ENCODE measurements at regions not wholly inside any gene's neighbourhood (a gene's known extent, or its start where the extent isn't known, plus 50 kb on each side); places are given as distances from the start of the nearest gene placed in this dataset.

DNA sequence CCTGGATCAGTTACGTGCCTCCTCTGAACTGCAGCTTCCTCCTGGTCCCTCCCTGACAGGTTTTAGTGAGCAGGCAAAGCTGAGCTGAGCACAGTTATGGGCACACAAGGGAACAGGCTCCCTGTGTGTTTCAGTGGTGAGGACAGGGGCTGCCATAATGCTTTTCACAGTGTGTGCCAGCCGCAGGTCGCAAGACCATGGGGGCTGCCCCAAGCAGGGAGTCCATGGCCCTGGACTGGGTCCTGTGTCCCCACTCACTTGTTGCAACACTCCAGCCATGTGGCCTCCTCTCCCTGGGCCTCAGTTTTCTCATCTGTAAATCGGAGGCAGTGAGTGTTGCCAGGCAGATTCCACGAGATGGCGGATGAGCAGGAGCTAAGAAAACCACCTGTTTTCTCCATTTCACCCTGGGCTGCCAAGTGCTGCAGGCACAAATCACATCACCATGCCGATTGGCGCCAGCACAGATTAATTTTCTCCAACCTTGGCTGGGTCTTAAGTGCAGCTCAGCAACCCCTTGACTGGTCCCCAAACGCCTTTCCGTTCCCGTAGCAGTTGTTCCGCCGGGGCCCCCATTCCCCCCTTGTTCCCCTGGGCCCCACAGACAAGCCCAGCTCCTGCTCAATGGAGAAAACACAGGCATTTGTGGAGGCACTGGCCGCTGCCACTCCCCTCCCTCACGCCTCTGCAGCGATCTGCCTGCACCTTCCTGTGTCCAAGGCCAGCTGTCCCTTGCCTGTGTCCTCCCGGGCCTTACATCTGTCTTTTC is 57.1 kb upstream of the NNAT start:
- no peak overlapping the region for H3K4me3 Mint-ChIP-seq
- no peak for DNase-seq (ENCODE audit: extremely low spot score, unreplicated experiment)
- peaks cover 16% of the 10 kb centered on the region for H3K4me1 Mint-ChIP-seq (ENCODE audit: unreplicated experiment)
- no peak overlapping the region for H3K27ac Mint-ChIP-seq
- H3K9me3 Mint-ChIP-seq, result peaks cover 8% of the 10 kb centered on the region
- TF ChIP-seq, protein P1, sequence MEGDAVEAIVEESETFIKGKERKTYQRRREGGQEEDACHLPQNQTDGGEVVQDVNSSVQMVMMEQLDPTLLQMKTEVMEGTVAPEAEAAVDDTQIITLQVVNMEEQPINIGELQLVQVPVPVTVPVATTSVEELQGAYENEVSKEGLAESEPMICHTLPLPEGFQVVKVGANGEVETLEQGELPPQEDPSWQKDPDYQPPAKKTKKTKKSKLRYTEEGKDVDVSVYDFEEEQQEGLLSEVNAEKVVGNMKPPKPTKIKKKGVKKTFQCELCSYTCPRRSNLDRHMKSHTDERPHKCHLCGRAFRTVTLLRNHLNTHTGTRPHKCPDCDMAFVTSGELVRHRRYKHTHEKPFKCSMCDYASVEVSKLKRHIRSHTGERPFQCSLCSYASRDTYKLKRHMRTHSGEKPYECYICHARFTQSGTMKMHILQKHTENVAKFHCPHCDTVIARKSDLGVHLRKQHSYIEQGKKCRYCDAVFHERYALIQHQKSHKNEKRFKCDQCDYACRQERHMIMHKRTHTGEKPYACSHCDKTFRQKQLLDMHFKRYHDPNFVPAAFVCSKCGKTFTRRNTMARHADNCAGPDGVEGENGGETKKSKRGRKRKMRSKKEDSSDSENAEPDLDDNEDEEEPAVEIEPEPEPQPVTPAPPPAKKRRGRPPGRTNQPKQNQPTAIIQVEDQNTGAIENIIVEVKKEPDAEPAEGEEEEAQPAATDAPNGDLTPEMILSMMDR (conservative IDR thresholded peaks at IDR 0.05), result no peak
- peaks cover 24% of the 10 kb centered on the region for H3K27me3 Mint-ChIP-seq
- no peaks in the 10 kb centered on the region for H3K36me3 Mint-ChIP-seq

DNA sequence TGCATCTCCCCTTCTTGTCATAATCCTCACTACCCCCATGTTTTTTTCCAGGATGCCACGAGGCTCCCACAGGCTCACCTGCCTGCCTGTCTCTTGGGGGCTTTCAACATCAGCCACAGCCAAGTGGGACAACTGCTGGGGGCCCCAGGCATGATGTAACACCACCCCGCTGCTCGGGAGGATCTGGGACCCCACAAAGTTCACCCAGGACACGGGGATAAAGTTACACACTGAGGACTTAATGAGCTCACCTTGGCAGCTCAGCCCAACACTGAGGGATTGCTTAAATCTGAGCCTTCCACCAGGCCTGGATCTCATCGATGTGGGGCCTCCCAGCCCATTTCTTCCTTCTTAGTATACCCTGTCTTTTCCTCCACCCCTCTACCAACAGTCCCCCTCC is 56.4 kb upstream of the NNAT start:
- Mint-ChIP-seq H3K27ac (no peak overlapping the region), H3K4me1 (ENCODE audit: unreplicated experiment) (peaks cover 16% of the 10 kb centered on the region), H3K9me3 (peaks cover 6% of the 10 kb centered on the region), H3K4me3 (no peak overlapping the region), H3K36me3 (no peaks in the 10 kb centered on the region), H3K27me3 (peaks cover 24% of the 10 kb centered on the region)
- TF ChIP-seq, protein P1 (conservative IDR thresholded peaks at IDR 0.05), result no peak
- DNase-seq (ENCODE audit: extremely low spot score, unreplicated experiment), result no peak
